ENCODE measurements at regions not wholly inside any gene's neighbourhood (a gene's known extent, or its start where the extent isn't known, plus 50 kb on each side); places are given as distances from the start of the nearest gene placed in this dataset.
A peak's percentile ranks its signal among the peaks of the same experiment; 100 is the strongest.

DNA sequence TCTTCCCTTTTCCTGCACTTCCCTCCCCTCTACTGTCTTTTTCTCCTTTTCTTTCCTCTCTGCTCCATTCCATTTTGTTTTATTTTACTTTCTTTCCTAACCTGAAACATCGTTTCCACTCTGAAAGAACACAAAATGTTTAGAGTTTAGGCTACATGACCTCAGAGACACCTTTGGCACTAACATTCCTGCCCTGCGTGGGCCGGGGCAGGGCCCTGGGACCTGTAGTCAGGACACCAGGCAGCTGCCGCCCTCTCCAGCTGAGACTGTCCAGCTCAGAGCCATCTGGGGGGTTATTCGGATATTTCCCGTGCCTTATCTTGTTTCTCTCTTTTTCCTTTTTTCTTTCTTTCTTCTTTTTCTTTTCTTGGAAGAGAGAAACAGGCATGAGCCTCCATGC is 58.3 kb upstream of the ERCC6L2 start:
- Histone ChIP-seq H3K36me3 (no peaks in the 10 kb centered on the region), H3K4me1 (ENCODE audit: insufficient read depth) (peaks cover 8% of the 10 kb centered on the region), H3K27ac (no peak overlapping the region), H3K27me3 (no peaks in the 10 kb centered on the region), H3K4me3 (no peak overlapping the region), H3K9me3 (no peaks in the 10 kb centered on the region)
- DNase-seq, result peak in 1 of 5 donors; percentile 54
- WGBS, 3 donors, result 35 to 55% (median 36%) methylated on average over 6 of the region's 6 CpGs
- intact Hi-C loops (cut with DNase I), result no loop called here
- TF ChIP-seq, protein P1, sequence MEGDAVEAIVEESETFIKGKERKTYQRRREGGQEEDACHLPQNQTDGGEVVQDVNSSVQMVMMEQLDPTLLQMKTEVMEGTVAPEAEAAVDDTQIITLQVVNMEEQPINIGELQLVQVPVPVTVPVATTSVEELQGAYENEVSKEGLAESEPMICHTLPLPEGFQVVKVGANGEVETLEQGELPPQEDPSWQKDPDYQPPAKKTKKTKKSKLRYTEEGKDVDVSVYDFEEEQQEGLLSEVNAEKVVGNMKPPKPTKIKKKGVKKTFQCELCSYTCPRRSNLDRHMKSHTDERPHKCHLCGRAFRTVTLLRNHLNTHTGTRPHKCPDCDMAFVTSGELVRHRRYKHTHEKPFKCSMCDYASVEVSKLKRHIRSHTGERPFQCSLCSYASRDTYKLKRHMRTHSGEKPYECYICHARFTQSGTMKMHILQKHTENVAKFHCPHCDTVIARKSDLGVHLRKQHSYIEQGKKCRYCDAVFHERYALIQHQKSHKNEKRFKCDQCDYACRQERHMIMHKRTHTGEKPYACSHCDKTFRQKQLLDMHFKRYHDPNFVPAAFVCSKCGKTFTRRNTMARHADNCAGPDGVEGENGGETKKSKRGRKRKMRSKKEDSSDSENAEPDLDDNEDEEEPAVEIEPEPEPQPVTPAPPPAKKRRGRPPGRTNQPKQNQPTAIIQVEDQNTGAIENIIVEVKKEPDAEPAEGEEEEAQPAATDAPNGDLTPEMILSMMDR (IDR thresholded peaks at IDR 0.05), result no peak
- TF ChIP-seq POLR2A (IDR thresholded peaks at IDR 0.05) (no peak), EP300 (IDR thresholded peaks at IDR 0.05) (no peak)

DNA sequence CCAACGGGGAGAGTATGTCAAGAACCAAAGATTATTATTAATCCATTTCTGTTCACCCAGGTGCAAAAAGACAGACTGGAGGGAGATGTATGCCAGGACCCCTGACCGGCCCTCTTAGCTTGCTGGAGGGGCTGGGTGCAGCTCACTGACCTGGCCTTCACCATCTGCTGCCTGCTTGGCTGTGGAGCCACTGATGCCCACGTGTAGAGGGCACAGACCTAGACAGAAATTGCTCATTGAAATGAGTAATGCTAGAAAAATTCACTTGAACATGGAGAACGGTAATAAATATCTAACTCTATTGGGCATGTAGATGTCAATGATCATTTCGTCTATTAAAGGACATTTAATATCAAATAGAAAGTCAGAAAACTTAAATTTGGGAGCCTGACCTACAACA is 58.8 kb upstream of the ERCC6L2 start:
- TF ChIP-seq, protein P1 (IDR thresholded peaks at IDR 0.05), result no peak
- TF ChIP-seq POLR2A (IDR thresholded peaks at IDR 0.05) (no peak), EP300 (IDR thresholded peaks at IDR 0.05) (no peak)
- no peaks in the 10 kb centered on the region for H3K36me3 ChIP-seq
- intact Hi-C loops (cut with DNase I), result no loop called here
- no peak overlapping the region for H3K4me3 ChIP-seq
- no peak overlapping the region for H3K27ac ChIP-seq
- 72 to 85% (median 73%) methylated on average over 5 of the region's 5 CpGs for WGBS, 3 donors
- no peaks in the 10 kb centered on the region for H3K9me3 ChIP-seq
- H3K4me1 ChIP-seq (ENCODE audit: insufficient read depth), result peaks cover 6% of the 10 kb centered on the region
- no peak for DNase-seq
- no peaks in the 10 kb centered on the region for H3K27me3 ChIP-seq

GRCh38 chr9:95815961-95816360 is 59.5 kb upstream of the ERCC6L2 start:
- 88 to 93% (median 93%) methylated on average over 17 of the region's 17 CpGs for WGBS, 3 donors
- intact Hi-C loops (cut with DNase I), result no loop called here
- H3K4me3 ChIP-seq, result no peak overlapping the region
- no peaks in the 10 kb centered on the region for H3K9me3 ChIP-seq
- peaks cover 6% of the 10 kb centered on the region for H3K4me1 ChIP-seq (ENCODE audit: insufficient read depth)
- no peaks in the 10 kb centered on the region for H3K36me3 ChIP-seq
- TF ChIP-seq POLR2A (IDR thresholded peaks at IDR 0.05) (no peak), EP300 (IDR thresholded peaks at IDR 0.05) (no peak)
- TF ChIP-seq, protein P1 (IDR thresholded peaks at IDR 0.05), result no peak
- DNase-seq, result no peak
- no peak overlapping the region for H3K27ac ChIP-seq
- H3K27me3 ChIP-seq, result no peaks in the 10 kb centered on the region

- Histone ChIP-seq H3K4me3 (no peak overlapping the region), H3K36me3 (no peaks in the 10 kb centered on the region), H3K27me3 (no peaks in the 10 kb centered on the region), H3K9me3 (no peaks in the 10 kb centered on the region), H3K4me1 (ENCODE audit: insufficient read depth) (peaks cover 6% of the 10 kb centered on the region), H3K27ac (no peak overlapping the region)
- intact Hi-C loops (cut with DNase I), result no loop called here
- TF ChIP-seq POLR2A (IDR thresholded peaks at IDR 0.05), result no peak
- TF ChIP-seq, protein P1 (IDR thresholded peaks at IDR 0.05), result no peak
- no peak for TF ChIP-seq EP300 (IDR thresholded peaks at IDR 0.05)
- WGBS, 3 donors, result 91 to 94% (median 93%) methylated on average over 17 of the region's 17 CpGs
- DNase-seq, result no peak
Measured at GRCh38 chr9:95815133-95815532, 60.4 kb upstream of the ERCC6L2 start.

- H3K36me3 ChIP-seq, result no peaks in the 10 kb centered on the region
- intact Hi-C loops (cut with DNase I), result no loop called here
Measured at GRCh38 chr9:95813923-95814322, 61.6 kb upstream of the ERCC6L2 start.

More at GRCh38 chr9:95813923-95814322, 61.6 kb upstream of the ERCC6L2 start:
- Histone ChIP-seq H3K4me3 (no peak overlapping the region), H3K4me1 (ENCODE audit: insufficient read depth) (peaks cover 6% of the 10 kb centered on the region), H3K9me3 (no peaks in the 10 kb centered on the region), H3K27ac (no peak overlapping the region), H3K27me3 (no peaks in the 10 kb centered on the region)
- TF ChIP-seq, protein P1 (IDR thresholded peaks at IDR 0.05), result no peak
- no peak for TF ChIP-seq EP300 (IDR thresholded peaks at IDR 0.05)
- no peak for DNase-seq
